ENCODE measurements at regions not wholly inside any gene's neighbourhood (a gene's known extent, or its start where the extent isn't known, plus 50 kb on each side); places are given as distances from the start of the nearest gene placed in this dataset.

GRCh38 chr4:147088146-147088545 is 142.5 kb upstream of the TTC29 start:
- 80 to 86% (median 81%) methylated on average over 4 of the region's 4 CpGs for WGBS, 4 donors
- TF ChIP-seq POLR2A (IDR thresholded peaks at IDR 0.05) (no peak), CTCF (IDR thresholded peaks at IDR 0.05) (no peak)
- H3K27me3 ChIP-seq: no peaks in the 10 kb centered on the region
- H3K36me3 ChIP-seq: no peaks in the 10 kb centered on the region
- ATAC-seq: no peak
- intact Hi-C loops (cut with DNase I): no loop called here
- H3K4me3 ChIP-seq: no peak overlapping the region
- H3K4me1 ChIP-seq: no peaks in the 10 kb centered on the region
- H3K9me3 ChIP-seq: no peaks in the 10 kb centered on the region
- no peak overlapping the region for H3K27ac ChIP-seq
- DNase-seq: no peak

GRCh38 chr4:147090486-147090885 is 144.8 kb upstream of the TTC29 start:
- H3K9me3 ChIP-seq: no peaks in the 10 kb centered on the region
- WGBS, 4 donors: 76 to 80% (median 77%) methylated on average over 5 of the region's 5 CpGs
- DNase-seq (no peak), ATAC-seq (no peak)
- H3K27me3 ChIP-seq: no peaks in the 10 kb centered on the region
- no peaks in the 10 kb centered on the region for H3K4me1 ChIP-seq
- intact Hi-C loops (cut with DNase I): loop anchor here in 3 of 10 donors (10.0 kb wide), 3 partner anchors 166 to 1136 kb away; no protein-coding TSS in a partner anchor
- TF ChIP-seq POLR2A (IDR thresholded peaks at IDR 0.05): no peak
- TF ChIP-seq CTCF (IDR thresholded peaks at IDR 0.05): no peak
- H3K36me3 ChIP-seq: no peaks in the 10 kb centered on the region
- H3K27ac ChIP-seq: no peak overlapping the region
- H3K4me3 ChIP-seq: no peak overlapping the region

GRCh38 chr4:147093206-147093605 is 147.5 kb upstream of the TTC29 start:
- Histone ChIP-seq H3K27ac (no peak overlapping the region), H3K4me1 (no peaks in the 10 kb centered on the region), H3K27me3 (no peaks in the 10 kb centered on the region), H3K36me3 (no peaks in the 10 kb centered on the region), H3K4me3 (no peak overlapping the region), H3K9me3 (no peaks in the 10 kb centered on the region)
- intact Hi-C loops (cut with DNase I): loop anchor here in 4 of 10 donors (2.0 to 10.0 kb wide), 4 partner anchors 74 to 1138 kb away; no protein-coding TSS in a partner anchor
- ATAC-seq: no peak
- no peak for DNase-seq
- 60 to 75% (median 68%) methylated on average over 2 of the region's 2 CpGs for WGBS, 4 donors
- no peak for TF ChIP-seq POLR2A (IDR thresholded peaks at IDR 0.05)
- no peak for TF ChIP-seq CTCF (IDR thresholded peaks at IDR 0.05)

- Histone ChIP-seq H3K36me3 (no peaks in the 10 kb centered on the region), H3K27me3 (no peaks in the 10 kb centered on the region), H3K9me3 (no peaks in the 10 kb centered on the region), H3K4me3 (no peak overlapping the region), H3K27ac (no peak overlapping the region), H3K4me1 (no peaks in the 10 kb centered on the region)
- 89 to 93% (median 91%) methylated on average over 2 of the region's 2 CpGs for WGBS, 4 donors
- intact Hi-C loops (cut with DNase I): loop anchor here in 3 of 10 donors (10.0 kb wide), 3 partner anchors 169 to 1139 kb away; no protein-coding TSS in a partner anchor
- ATAC-seq (no peak), DNase-seq (no peak)
- TF ChIP-seq CTCF (IDR thresholded peaks at IDR 0.05) (peak in 8 of 12 donors; percentile 4 to 32 (median 20)), POLR2A (IDR thresholded peaks at IDR 0.05) (no peak)
Observed at GRCh38 chr4:147094238-147094637, 148.6 kb upstream of the TTC29 start.
